Neural cell (in vitro differentiated cells): ENCODE measurements at regions not wholly inside any gene's neighbourhood (a gene's known extent, or its start where the extent isn't known, plus 50 kb on each side); places are given as distances from the start of the nearest gene placed in this dataset.

Experiments used
- EZH2 ChIP-seq: fragments of 200-600, 300-800 bp; shearing (Covaris generic), sonication (generic); IDR thresholded peaks from 2 replicates; pipeline ENCODE4 v1.6.1; 2014; ENCODE audit warnings: antibody characterized with exemption, low read length, borderline replicate concordance, mild to moderate bottlenecking; ENCODE audit not compliant: insufficient read depth, poor library complexity, severe bottlenecking
- POLR2AphosphoS5 ChIP-seq: IDR thresholded peaks from 2 replicates; pipeline ENCODE4 v1.6.1; 2012

DNA sequence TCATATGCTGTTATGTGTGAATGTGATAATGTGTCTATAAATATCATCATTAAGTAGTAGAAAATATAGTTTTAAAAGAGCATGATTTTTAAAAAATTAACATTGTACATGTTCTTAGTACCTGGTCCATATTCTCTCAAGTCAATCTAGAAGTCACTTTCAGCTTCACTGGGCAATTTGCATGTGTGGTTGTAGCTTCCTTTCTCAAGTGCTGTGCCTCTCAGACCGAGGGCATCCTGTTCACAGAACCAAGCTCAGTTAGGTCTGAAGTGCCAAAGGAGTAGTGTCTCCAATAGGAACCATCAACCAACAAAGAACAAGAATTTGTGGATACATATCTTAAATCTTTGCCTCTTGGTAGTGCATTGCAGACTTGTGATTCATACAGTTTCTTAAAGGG is 541.8 kb upstream of the SLC10A2 start:
- TF ChIP-seq POLR2AphosphoS5 (no peak), EZH2 (no peak)
